HG03520 (cell line): ENCODE measurements at regions not wholly inside any gene's neighbourhood (a gene's known extent, or its start where the extent isn't known, plus 50 kb on each side); places are given as distances from the start of the nearest gene placed in this dataset.

Experiments
- ATAC-seq: cut with Tn5 transposase; IDR thresholded peaks from one replicate; pipeline ENCODE4 v1.9.1; 2021; ENCODE audit warnings: mild to moderate bottlenecking, moderate library complexity; ENCODE audit not compliant: unreplicated experiment

DNA sequence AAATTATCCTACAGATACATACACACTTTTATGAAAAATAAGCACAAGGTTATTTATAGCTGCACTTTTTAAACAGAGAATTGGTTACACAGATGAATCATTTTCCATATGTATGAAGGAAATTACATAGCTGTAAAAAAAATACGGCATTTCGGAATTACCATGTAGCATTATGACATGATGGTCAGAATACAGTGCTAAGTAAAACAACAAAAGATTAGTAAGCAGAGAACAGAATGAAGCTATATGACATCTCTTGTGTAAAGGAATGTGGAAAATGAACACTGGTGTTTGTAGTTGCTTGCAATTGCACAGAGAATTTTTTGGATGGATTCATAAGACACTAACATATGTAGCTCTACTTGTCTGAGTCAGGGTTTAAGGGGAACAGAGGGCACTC is 1222.0 kb upstream of the PRKX start:
- no peak for ATAC-seq

DNA sequence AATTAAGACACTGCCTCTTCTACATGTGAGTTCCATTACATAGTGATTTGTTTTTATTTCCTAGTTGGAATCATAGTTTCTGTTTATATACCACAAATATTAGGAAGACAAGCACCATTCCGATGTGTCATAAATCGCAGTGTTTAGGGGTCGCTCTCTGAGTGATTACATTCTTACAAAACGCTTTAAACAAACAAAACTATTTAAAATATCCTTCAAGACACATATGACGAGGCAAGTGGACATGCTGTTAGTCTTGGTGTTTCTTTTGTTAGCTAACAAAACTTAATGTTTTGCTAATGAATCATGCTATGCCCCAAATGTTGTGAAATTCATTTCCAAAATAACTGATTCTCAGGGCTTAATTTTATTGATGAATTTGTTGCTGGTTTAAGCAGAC is 1219.3 kb upstream of the PRKX start:
- ATAC-seq = no peak

GRCh38 chrX:4930426-4930825 is 1217.0 kb upstream of the PRKX start:
- no peak for ATAC-seq

DNA sequence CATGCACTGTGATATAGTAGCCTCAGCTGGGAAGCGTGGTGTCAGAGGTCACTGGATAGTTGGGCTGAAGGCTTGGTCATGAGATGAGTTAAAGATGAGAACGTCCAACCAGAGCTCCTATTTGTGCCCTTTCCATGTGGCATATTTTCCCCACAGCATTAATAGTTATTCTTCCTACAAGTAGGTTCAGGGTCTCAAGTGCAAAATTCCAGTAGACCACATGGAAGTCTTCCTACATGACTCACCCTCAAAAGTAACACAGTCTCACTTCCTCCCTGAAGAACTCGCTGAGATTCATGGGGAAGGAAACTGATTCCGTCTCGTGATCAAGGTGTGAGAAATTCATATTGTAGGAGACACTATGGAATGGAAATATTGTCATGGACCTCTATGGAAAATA is 1212.5 kb upstream of the PRKX start:
- no peak for ATAC-seq

DNA sequence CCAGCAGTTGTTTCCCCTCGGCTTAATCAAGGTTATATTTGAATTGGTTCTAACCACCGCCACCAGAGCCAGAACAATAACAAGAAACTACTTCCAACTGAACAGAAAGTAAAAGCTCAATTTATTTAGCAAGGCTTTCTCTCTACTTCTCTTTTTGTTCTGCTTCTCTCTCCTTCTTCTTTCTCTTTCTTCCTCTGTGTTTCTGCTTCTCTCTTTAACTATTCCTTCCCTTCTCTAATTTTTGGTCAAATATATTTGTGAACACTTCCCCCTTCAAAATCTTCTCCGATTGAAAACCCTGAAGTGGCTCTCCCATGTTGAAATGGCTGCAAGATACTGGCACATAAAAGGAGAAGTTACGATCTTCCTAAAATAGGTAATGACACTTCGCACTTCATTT is 1195.9 kb upstream of the PRKX start:
- ATAC-seq = no peak

- ATAC-seq = no peak
These were observed 1192.1 kb upstream of the PRKX start for GRCh38 chrX:4905576-4905975.

DNA sequence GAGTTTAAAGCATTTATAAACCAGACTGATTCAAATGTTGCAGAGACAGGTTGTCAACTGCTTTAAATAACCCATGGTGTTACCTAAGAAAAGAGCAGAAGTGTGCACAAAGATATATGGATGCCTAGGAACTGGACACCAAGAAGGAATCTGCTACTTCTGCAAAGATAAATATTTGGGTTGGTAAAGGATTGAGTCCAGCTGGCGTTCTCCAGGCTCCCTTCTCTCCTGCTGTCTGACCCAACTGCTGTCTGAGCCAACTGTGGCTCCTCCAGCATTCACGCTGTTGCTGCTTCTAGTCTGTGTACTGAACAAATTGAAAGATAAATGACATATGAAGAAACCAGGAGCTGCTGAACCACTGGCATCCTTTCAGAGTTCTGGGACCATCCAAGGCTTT is 1167.8 kb upstream of the PRKX start:
- no peak for ATAC-seq

DNA sequence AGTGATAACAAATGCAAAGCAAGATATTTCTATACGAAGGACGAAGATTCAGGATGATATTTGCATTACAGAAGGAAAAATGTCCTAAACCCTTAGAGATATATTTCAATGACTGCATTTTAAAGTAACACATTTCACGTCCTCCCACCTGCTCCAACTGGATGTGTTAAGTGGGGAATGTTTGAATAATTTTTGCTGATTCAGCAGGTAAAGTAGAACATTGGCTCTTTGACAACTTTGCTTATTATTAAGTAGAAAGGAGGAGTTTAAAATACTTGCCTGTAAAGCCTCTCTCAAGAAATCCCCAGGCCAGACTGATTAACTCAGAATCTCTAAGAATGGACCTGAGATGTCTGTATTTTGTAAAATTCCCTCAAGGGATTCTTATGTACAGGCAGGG is 1165.2 kb upstream of the PRKX start:
- ATAC-seq = no peak

DNA sequence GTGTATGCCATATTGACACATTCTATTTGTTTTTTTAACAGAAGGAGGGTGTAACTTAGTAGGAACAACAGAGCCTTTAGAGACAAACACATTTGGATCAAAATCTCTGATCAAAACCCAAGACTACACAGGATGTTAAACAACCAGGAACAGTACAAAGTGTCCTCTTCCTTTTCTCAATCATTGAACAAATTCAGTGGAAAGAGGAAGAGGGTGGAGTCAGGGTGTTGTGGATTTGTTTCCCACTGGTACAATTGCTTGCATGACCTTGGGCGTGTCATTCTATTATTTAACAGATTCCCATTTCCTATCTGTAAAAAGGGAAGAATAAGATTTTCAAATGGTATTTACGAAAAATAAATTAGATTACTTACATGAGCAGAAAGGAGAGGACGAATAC is 1162.8 kb upstream of the PRKX start:
- ATAC-seq = no peak

DNA sequence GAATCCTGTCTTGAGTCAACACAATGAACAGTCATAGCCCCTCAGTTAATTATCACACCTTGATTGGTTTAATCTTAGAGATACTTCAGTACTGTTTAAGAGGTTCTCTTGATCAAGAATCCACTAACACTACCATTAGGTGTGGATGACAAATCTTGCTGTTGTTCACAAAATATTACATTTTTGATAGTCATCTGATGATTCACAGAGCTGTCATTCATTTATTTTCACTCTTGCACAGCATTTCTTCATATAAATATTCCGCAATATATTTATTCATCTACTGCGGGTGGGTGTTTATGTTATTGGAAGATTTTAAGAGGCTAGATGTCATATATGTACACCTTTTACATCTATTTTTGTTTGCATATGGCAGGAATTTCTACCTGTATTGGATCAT is 1138.1 kb upstream of the PRKX start:
- no peak for ATAC-seq

- no peak for ATAC-seq
These were observed 1136.9 kb upstream of the PRKX start for GRCh38 chrX:4850312-4850711.

DNA sequence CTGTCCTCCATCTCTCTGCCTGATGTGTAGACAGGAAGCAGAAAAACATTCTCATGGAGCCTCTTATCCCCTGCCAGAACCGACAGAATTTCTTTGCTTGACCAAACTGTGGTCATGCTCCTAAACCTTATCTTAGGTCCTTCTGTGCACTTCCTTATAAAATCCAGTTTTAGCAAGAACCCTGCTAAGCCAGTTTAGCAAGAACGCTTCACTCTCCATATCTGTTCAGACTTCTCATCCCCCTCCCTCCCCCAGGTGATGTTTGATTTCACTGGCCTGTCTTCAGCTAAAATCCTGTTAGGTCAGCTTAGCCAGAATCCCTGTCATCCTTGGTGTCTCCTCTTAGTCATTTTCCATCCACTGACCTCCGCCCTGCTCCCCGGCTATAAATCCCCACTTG is 1130.9 kb upstream of the PRKX start:
- no peak for ATAC-seq

- no peak for ATAC-seq
These were observed 1127.8 kb upstream of the PRKX start for GRCh38 chrX:4841216-4841745.

GRCh38 chrX:4831574-4831973 is 1118.1 kb upstream of the PRKX start:
- no peak for ATAC-seq

DNA sequence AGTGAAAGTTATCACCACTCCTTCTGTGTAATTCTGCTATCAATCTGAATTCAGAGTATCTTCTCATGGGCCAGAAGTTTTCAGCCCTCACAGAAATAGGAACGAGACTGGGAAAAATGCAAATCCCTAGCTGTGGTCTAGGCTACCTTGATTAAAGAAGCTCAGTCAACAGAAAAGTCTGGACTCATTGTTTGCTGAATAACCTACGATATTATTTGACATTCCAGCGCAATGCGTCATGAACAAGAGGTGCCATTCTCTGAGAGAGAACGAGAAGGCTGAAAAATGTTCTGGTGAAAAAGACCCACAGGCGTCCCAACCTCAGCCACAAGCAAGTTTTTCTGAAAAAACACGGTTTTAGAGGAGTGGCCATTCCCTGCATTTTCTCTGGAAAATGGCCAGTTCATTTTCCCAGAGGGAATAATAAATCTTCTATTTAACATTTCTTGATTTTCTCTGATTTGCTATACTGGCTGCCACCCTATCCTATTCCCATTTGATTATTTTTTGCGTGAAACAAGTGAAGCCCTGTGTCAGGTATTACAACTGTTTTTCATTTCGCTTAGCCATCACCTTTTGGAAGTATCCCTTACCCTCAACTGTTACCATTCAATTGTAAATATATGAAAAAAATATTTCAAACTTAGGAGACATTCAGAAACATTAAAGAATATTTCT is 1117.6 kb upstream of the PRKX start:
- no peak for ATAC-seq

GRCh38 chrX:4825550-4825949 is 1112.1 kb upstream of the PRKX start:
- no peak for ATAC-seq

- ATAC-seq = no peak
These were observed 1096.1 kb upstream of the PRKX start for GRCh38 chrX:4809571-4809970.

GRCh38 chrX:4805502-4805901 is 1092.1 kb upstream of the PRKX start:
- ATAC-seq = no peak

DNA sequence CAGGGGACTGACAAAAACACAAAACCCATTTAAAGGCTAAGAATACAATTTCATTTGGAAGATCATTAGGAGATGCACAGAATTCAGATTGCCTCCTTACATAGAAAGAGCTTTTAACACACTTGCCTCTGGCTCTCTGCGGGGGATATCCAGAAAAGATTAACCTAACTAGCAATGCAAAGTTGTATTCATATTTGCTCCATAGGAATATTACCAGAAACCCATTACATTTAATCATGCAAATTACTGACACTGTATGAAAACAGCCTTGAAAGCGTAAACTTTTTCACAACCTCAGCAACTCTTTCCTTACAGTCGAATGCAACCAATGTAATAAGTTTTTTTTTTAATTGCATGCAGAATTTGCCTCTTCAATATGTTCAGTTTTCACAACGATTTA is 1087.3 kb upstream of the PRKX start:
- no peak for ATAC-seq

DNA sequence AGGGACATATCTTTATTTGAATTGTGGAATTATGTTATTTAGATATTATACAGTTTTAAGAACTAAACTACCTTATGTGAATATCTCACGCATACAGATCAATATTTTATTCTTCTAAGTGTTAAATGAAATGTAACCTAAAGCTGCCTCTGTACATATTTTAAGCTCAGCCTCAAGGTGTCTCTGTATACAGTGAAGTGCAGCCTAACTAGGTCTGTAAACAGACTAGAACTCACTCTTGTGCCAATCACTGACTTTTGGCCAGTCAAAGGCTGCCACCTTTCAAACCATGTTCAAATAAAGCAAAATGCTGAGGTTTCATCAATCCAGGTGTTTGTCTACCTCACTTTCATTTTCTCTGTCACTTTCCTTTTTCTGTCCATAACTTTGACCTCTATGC is 1074.5 kb upstream of the PRKX start:
- ATAC-seq = no peak

GRCh38 chrX:4764888-4765287 is 1051.4 kb upstream of the PRKX start:
- ATAC-seq = no peak

DNA sequence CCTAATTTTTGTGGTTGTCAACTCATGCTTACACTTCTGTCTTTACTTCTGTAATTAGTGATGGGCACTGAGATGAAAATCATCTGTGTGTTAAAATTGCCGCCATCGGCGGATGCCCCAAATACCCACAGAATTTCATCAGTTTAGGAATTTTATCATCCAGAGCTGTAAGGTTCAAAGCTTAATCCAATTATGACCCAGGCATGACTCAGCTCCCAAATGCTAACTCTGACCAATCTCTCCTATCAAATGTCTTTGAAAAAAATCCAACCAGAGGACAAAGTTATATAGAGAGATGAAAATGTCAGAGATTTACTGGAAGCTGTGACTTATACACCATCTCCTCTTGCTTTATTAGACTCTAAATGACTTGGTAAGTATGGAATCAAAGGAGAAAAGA is 1048.7 kb upstream of the PRKX start:
- no peak for ATAC-seq

DNA sequence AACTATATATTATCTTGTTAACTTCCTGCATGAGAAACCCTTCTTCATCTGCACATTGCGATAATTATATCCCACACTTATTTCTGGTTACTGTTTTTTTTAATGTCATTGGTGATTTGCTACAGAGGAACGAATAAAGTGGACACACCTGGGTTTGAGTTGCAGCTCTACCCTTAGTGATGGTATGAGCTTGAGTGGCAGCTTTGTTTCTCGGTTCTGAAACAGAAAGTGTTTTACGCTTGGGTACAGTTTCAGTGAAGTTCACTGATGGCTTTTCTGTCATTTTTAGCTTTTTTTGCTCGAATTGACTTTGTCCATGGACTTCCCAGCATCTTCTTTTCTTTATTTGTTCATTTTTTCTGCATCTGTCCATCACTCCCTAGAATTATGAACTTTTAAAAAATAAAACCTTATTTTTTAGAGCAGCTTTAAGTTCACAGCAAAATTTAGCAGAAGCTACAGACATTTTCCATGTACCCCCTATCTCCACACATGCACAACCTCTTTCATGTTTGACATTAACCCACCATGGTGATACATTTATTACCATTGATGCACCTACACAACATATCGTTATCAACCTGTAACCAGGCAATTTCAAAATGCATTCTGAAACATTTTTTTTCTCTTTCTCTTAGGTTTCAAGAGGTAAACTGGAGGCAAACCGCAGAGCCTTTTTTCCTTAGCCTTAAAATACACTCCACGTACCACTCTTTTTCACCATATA is 1041.6 kb upstream of the PRKX start:
- no peak for ATAC-seq
